WTC11 (cell line): ENCODE measurements at regions not wholly inside any gene's neighbourhood (a gene's known extent, or its start where the extent isn't known, plus 50 kb on each side); places are given as distances from the start of the nearest gene placed in this dataset.

ENCODE experiments used
- CTCF ChIP-seq: fragments of 200-600 bp; IDR thresholded peaks from 2 replicates; pipeline ENCODE4 v1.8.0; 2022; ENCODE audit warnings: antibody characterized with exemption
- IRF1 ChIP-seq: sonication (generic); formaldehyde crosslinking; IDR thresholded peaks from 2 replicates; pipeline ENCODE4 v1.8.0; 2023; ENCODE audit warnings: missing genetic modification reagents
- MAX ChIP-seq: sonication (generic); formaldehyde crosslinking; IDR thresholded peaks from 2 replicates; pipeline ENCODE4 v1.8.0; 2022; ENCODE audit warnings: mild to moderate bottlenecking, missing genetic modification reagents
- NR3C1 ChIP-seq: sonication (generic); formaldehyde crosslinking; conservative IDR thresholded peaks from 2 replicates; pipeline ENCODE4 v1.8.1; 2023; ENCODE audit warnings: low read depth, mild to moderate bottlenecking, missing genetic modification reagents
- RELA ChIP-seq: sonication (generic); formaldehyde crosslinking; IDR thresholded peaks from 2 replicates; pipeline ENCODE4 v1.8.1; 2022; ENCODE audit warnings: missing genetic modification reagents, mild to moderate bottlenecking, borderline replicate concordance
- SMAD4 ChIP-seq: sonication (generic); formaldehyde crosslinking; IDR thresholded peaks from 2 replicates; pipeline ENCODE4 v1.8.0; 2022; ENCODE audit warnings: mild to moderate bottlenecking, missing genetic modification reagents
- SP1 ChIP-seq: sonication (generic); formaldehyde crosslinking; conservative IDR thresholded peaks from 2 replicates; pipeline ENCODE4 v1.8.1; 2022; ENCODE audit warnings: missing genetic modification reagents
- STAT6 ChIP-seq: sonication (generic); formaldehyde crosslinking; conservative IDR thresholded peaks from 2 replicates; pipeline ENCODE4 v1.8.1; 2023; ENCODE audit warnings: mild to moderate bottlenecking, low read depth, missing genetic modification reagents, moderate library complexity
- USF1 ChIP-seq: sonication (generic); formaldehyde crosslinking; IDR thresholded peaks from 2 replicates; pipeline ENCODE4 v1.8.0; 2022; ENCODE audit warnings: mild to moderate bottlenecking, missing genetic modification reagents
- ZNF317 ChIP-seq: sonication (generic); formaldehyde crosslinking; IDR thresholded peaks from 2 replicates; pipeline ENCODE4 v1.8.1; 2023; ENCODE audit warnings: low read depth, mild to moderate bottlenecking, moderate library complexity, missing genetic modification reagents, borderline replicate concordance

GRCh38 chr3:181358060-181358459 is 353.7 kb upstream of the SOX2 start:
- TF ChIP-seq STAT6 (CRISPR knock-in tag): no peak
- TF ChIP-seq CTCF: no peak
- TF ChIP-seq SP1: no peak
- no peak for TF ChIP-seq ZNF317 (CRISPR knock-in tag)
- TF ChIP-seq MAX (CRISPR knock-in tag): no peak
- TF ChIP-seq NR3C1 (CRISPR knock-in tag): no peak
- TF ChIP-seq IRF1 (CRISPR knock-in tag): no peak
- no peak for TF ChIP-seq SMAD4 (CRISPR knock-in tag)
- TF ChIP-seq RELA: no peak
- no peak for TF ChIP-seq USF1 (CRISPR knock-in tag)
